HUES6 (cell line): ENCODE measurements at regions not wholly inside any gene's neighbourhood (a gene's known extent, or its start where the extent isn't known, plus 50 kb on each side); places are given as distances from the start of the nearest gene placed in this dataset.

Source experiments
- H3K27ac ChIP-seq: 2 replicates; pipeline ENCODE4 v1.7.0; 2013; ENCODE audit warnings: low read depth, mild to moderate bottlenecking, low read length, inconsistent platforms
- H3K27me3 ChIP-seq: 2 replicates; pipeline ENCODE4 v1.6.1; 2013; ENCODE audit warnings: low read length; ENCODE audit not compliant: control insufficient read depth, insufficient read depth
- H3K36me3 ChIP-seq: 2 replicates; pipeline ENCODE4 v1.6.1; 2013; ENCODE audit warnings: low read length; ENCODE audit not compliant: control insufficient read depth, insufficient read depth
- H3K4me1 ChIP-seq: 2 replicates; pipeline ENCODE4 v1.6.1; 2013; ENCODE audit warnings: low read length; ENCODE audit not compliant: control insufficient read depth, insufficient read depth
- H3K4me3 ChIP-seq: 2 replicates; pipeline ENCODE4 v1.5.1; 2013; ENCODE audit warnings: low read depth, low read length
- H3K9ac ChIP-seq: one replicate; pipeline ENCODE4 v1.6.1; 2013; ENCODE audit warnings: mild to moderate bottlenecking, low read length
- H3K9me3 ChIP-seq: 2 replicates; pipeline ENCODE4 v1.6.1; 2013; ENCODE audit warnings: low read depth, low read length; ENCODE audit not compliant: control insufficient read depth, insufficient read depth

DNA sequence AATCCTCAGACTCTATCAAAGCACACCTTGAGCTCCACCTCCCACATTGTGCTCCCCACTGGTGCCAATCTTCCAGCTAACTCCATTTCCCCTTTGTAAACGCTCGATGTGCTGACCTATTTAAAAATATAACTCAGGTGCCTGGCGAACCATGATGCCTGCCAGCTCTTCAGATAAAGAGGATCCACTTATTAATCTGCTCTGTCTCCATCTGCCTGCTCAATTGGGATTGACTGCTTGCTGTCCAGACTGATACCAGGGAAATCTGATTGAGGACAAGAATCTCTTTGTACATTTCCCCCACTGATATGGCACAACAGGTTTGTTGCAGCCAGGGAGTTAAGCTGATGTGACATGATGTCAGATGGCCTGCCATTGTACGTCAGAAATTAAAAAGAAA is 2036.5 kb upstream of the CELF4 start:
- no peak overlapping the region for H3K27ac ChIP-seq
- no peaks in the 10 kb centered on the region for H3K27me3 ChIP-seq
- H3K9me3 ChIP-seq: no peaks in the 10 kb centered on the region
- peaks cover 21% of the 10 kb centered on the region for H3K4me1 ChIP-seq
- no peaks in the 10 kb centered on the region for H3K36me3 ChIP-seq
- no peak overlapping the region for H3K4me3 ChIP-seq
- H3K9ac ChIP-seq: no peak overlapping the region

- H3K36me3 ChIP-seq: no peaks in the 10 kb centered on the region
- H3K27ac ChIP-seq: no peak overlapping the region
- no peak overlapping the region for H3K9ac ChIP-seq
- no peaks in the 10 kb centered on the region for H3K9me3 ChIP-seq
- H3K27me3 ChIP-seq: no peaks in the 10 kb centered on the region
- H3K4me3 ChIP-seq: no peak overlapping the region
- peaks cover 9% of the 10 kb centered on the region for H3K4me1 ChIP-seq
These were observed 2035.3 kb upstream of the CELF4 start for GRCh38 chr18:39600894-39601293.

- H3K27me3 ChIP-seq: no peaks in the 10 kb centered on the region
- peaks cover 11% of the 10 kb centered on the region; the same call in 1 of the 2 replicates for H3K9me3 ChIP-seq
- H3K36me3 ChIP-seq: peaks cover 7% of the 10 kb centered on the region
- no peak overlapping the region for H3K9ac ChIP-seq
- peaks cover 4% of the 10 kb centered on the region for H3K4me1 ChIP-seq
- H3K4me3 ChIP-seq: no peak overlapping the region
- H3K27ac ChIP-seq: no peak overlapping the region
These were observed 2033.7 kb upstream of the CELF4 start for GRCh38 chr18:39599251-39599650.

DNA sequence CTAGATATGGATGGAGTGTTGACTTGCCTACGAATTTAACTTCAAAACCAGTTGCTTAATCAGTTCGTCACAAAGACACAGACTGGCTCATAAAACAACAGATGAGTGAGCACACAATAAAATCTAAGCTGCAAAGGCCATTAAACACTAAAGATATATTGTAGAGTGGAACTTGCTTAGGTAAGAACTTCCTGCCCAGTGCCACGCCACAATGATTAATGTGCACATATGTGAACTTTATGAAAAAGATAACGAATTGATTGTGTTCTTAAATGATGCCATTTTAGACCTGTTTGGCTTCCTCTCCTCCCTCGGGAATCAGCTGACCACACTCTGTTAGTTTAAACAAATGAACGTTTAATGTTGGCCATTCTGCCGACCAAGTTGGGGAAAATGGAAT is 2031.3 kb upstream of the CELF4 start:
- peaks cover 20% of the 10 kb centered on the region for H3K4me1 ChIP-seq
- no peak overlapping the region for H3K27ac ChIP-seq
- H3K4me3 ChIP-seq: no peak overlapping the region
- H3K9me3 ChIP-seq: peaks cover 11% of the 10 kb centered on the region; the same call in 1 of the 2 replicates
- H3K36me3 ChIP-seq: peaks cover 7% of the 10 kb centered on the region
- H3K9ac ChIP-seq: no peak overlapping the region
- no peaks in the 10 kb centered on the region for H3K27me3 ChIP-seq

DNA sequence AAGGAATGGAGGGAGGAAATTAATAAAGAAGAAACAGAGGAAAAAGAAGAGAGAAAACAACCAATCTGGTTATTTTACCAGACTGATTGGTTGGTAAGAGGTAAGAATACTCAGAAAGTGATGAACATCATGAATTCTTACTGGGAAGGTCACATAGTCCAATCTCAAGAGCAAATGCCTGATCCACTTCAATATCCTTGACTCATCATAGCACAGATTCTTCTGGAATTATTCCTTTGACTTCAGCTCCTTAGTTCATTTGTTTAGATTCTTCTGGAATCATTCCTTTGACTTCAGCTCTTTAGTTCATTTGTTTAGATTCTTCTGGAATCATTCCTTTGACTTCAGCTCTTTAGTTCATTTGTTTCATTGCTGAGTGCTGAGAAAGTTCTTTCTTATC is 2030.6 kb upstream of the CELF4 start:
- Histone ChIP-seq H3K9ac (no peak overlapping the region), H3K9me3 (peaks cover 11% of the 10 kb centered on the region; the same call in 1 of the 2 replicates), H3K36me3 (peaks cover 7% of the 10 kb centered on the region), H3K4me3 (no peak overlapping the region), H3K4me1 (peaks cover 25% of the 10 kb centered on the region), H3K27me3 (no peaks in the 10 kb centered on the region), H3K27ac (no peak overlapping the region)

- Histone ChIP-seq H3K4me1 (peaks cover 31% of the 10 kb centered on the region), H3K4me3 (no peak overlapping the region), H3K27ac (no peak overlapping the region), H3K9me3 (peaks cover 11% of the 10 kb centered on the region; the same call in 1 of the 2 replicates), H3K9ac (no peak overlapping the region), H3K36me3 (peaks cover 7% of the 10 kb centered on the region), H3K27me3 (no peaks in the 10 kb centered on the region)
These were observed 2028.6 kb upstream of the CELF4 start for GRCh38 chr18:39594206-39594605.

GRCh38 chr18:39591649-39592048 is 2026.1 kb upstream of the CELF4 start:
- Histone ChIP-seq H3K27ac (peak overlapping the region; percentile 24; the same call in 1 of the 2 replicates), H3K4me3 (no peak overlapping the region), H3K27me3 (no peaks in the 10 kb centered on the region), H3K4me1 (peaks cover 31% of the 10 kb centered on the region), H3K9me3 (peaks cover 11% of the 10 kb centered on the region; the same call in 1 of the 2 replicates), H3K9ac (no peak overlapping the region), H3K36me3 (peaks cover 7% of the 10 kb centered on the region)

- H3K4me3 ChIP-seq: no peak overlapping the region
- H3K27me3 ChIP-seq: no peaks in the 10 kb centered on the region
- H3K4me1 ChIP-seq: peaks cover 31% of the 10 kb centered on the region
- H3K36me3 ChIP-seq: peaks cover 1% of the 10 kb centered on the region
- no peak overlapping the region for H3K27ac ChIP-seq
- H3K9me3 ChIP-seq: peaks cover 3% of the 10 kb centered on the region; the same call in 1 of the 2 replicates
- no peak overlapping the region for H3K9ac ChIP-seq
These were observed 2023.9 kb upstream of the CELF4 start for GRCh38 chr18:39589496-39589895.

DNA sequence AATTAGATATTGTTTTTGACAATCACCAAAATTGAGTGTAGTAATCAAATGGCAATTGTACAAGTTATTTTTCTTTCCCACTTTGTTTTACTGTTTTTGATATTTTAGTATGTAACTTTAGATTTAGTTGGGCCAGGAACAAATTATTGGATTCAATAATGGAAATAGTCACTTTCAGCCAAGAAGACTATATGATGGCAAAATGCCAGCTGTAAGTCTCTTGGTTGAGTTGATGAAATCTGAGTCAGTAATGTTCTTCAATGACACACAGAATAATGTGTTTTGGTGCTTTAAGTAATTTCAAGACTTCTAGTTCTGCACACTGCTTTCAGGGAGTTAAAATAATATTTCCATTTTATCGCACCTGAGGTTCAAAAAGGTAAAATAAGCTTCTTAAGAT is 2022.0 kb upstream of the CELF4 start:
- Histone ChIP-seq H3K4me1 (peaks cover 27% of the 10 kb centered on the region), H3K4me3 (no peak overlapping the region), H3K27me3 (no peaks in the 10 kb centered on the region), H3K9me3 (no peaks in the 10 kb centered on the region), H3K27ac (no peak overlapping the region), H3K9ac (no peak overlapping the region), H3K36me3 (no peaks in the 10 kb centered on the region)

GRCh38 chr18:39586741-39587140 is 2021.1 kb upstream of the CELF4 start:
- peaks cover 18% of the 10 kb centered on the region for H3K4me1 ChIP-seq
- H3K27me3 ChIP-seq: no peaks in the 10 kb centered on the region
- no peak overlapping the region for H3K27ac ChIP-seq
- H3K36me3 ChIP-seq: no peaks in the 10 kb centered on the region
- H3K9me3 ChIP-seq: no peaks in the 10 kb centered on the region
- no peak overlapping the region for H3K9ac ChIP-seq
- no peak overlapping the region for H3K4me3 ChIP-seq

GRCh38 chr18:39574897-39575296 is 2009.3 kb upstream of the CELF4 start:
- H3K36me3 ChIP-seq: no peaks in the 10 kb centered on the region
- no peak overlapping the region for H3K9ac ChIP-seq
- H3K4me3 ChIP-seq: no peak overlapping the region
- H3K4me1 ChIP-seq: peaks cover 26% of the 10 kb centered on the region
- H3K27me3 ChIP-seq: no peaks in the 10 kb centered on the region
- H3K9me3 ChIP-seq: no peaks in the 10 kb centered on the region
- H3K27ac ChIP-seq: no peak overlapping the region

GRCh38 chr18:39571511-39571910 is 2005.9 kb upstream of the CELF4 start:
- Histone ChIP-seq H3K27ac (no peak overlapping the region), H3K36me3 (no peaks in the 10 kb centered on the region), H3K27me3 (no peaks in the 10 kb centered on the region), H3K4me3 (no peak overlapping the region), H3K4me1 (peaks cover 15% of the 10 kb centered on the region; the same call in 1 of the 2 replicates), H3K9ac (no peak overlapping the region), H3K9me3 (no peaks in the 10 kb centered on the region)
